PC-9 (cell line): ENCODE measurements at regions not wholly inside any gene's neighbourhood (a gene's known extent, or its start where the extent isn't known, plus 50 kb on each side); places are given as distances from the start of the nearest gene placed in this dataset.

Source experiments
- EZH2 ChIP-seq: fragments of 200-600 bp; sonication (generic); IDR thresholded peaks from 2 replicates; pipeline ENCODE4 v1.8.0; 2017; ENCODE audit warnings: antibody characterized with exemption, low read depth
- TF ChIP-seq, protein P1 (sequence below): fragments of 200-600 bp; sonication (generic); conservative IDR thresholded peaks from 2 replicates; pipeline ENCODE4 v1.6.1; 2017; ENCODE audit warnings: mixed run types, antibody characterized with exemption, mild to moderate bottlenecking, moderate library complexity

DNA sequence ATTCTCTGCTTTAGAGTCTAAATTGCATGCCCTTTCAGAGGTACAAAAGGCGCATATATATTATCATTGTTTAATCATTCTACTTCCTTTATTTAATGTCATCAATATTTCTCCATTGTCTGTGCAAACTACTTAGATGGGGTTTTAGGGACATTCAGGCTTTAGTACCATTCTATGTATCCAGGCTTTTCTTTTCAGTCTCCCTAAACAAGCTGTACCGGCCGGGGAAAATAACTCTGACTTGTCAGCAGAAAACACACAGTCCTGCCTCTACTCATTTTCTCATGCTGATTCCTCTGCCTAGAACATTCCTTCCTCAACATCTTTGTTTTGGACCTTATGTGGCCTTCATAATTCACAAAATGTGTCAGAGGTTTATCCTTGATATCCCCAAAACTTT is 392.1 kb upstream of the DAB2 start:
- TF ChIP-seq, protein P1, sequence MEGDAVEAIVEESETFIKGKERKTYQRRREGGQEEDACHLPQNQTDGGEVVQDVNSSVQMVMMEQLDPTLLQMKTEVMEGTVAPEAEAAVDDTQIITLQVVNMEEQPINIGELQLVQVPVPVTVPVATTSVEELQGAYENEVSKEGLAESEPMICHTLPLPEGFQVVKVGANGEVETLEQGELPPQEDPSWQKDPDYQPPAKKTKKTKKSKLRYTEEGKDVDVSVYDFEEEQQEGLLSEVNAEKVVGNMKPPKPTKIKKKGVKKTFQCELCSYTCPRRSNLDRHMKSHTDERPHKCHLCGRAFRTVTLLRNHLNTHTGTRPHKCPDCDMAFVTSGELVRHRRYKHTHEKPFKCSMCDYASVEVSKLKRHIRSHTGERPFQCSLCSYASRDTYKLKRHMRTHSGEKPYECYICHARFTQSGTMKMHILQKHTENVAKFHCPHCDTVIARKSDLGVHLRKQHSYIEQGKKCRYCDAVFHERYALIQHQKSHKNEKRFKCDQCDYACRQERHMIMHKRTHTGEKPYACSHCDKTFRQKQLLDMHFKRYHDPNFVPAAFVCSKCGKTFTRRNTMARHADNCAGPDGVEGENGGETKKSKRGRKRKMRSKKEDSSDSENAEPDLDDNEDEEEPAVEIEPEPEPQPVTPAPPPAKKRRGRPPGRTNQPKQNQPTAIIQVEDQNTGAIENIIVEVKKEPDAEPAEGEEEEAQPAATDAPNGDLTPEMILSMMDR = no peak
- TF ChIP-seq EZH2 = no peak
